Chondrocyte (in vitro differentiated cells): ENCODE measurements at regions not wholly inside any gene's neighbourhood (a gene's known extent, or its start where the extent isn't known, plus 50 kb on each side); places are given as distances from the start of the nearest gene placed in this dataset.

Experiments used
- DNase-seq: peaks from one replicate; pipeline ENCODE4 v3.0.0; 2021; ENCODE audit warnings: mixed read lengths, low spot score
- H3K27ac Mint-ChIP-seq: one replicate; pipeline ENCODE4 v1.8.0; 2021; ENCODE audit warnings: mild to moderate bottlenecking, moderate library complexity, mixed read lengths; ENCODE audit not compliant: unreplicated experiment
- H3K27me3 Mint-ChIP-seq: 2 replicates; pipeline ENCODE4 v1.8.0; 2021; ENCODE audit warnings: low read depth, mixed read lengths
- H3K36me3 Mint-ChIP-seq: 2 replicates; pipeline ENCODE4 v1.8.0; 2021; ENCODE audit warnings: low read depth, mixed read lengths
- H3K4me1 Mint-ChIP-seq: 2 replicates; pipeline ENCODE4 v1.8.0; 2021; ENCODE audit warnings: low read depth, mild to moderate bottlenecking, mixed read lengths
- H3K4me3 Mint-ChIP-seq: one replicate; pipeline ENCODE4 v1.8.0; 2021; ENCODE audit warnings: mild to moderate bottlenecking, moderate library complexity, mixed read lengths; ENCODE audit not compliant: unreplicated experiment
- H3K9me3 Mint-ChIP-seq: 2 replicates; pipeline ENCODE4 v1.8.0; 2021; ENCODE audit warnings: low read depth, mixed read lengths
- CTCF ChIP-seq: fragments of 200-600 bp; sonication (generic); IDR thresholded peaks from 2 replicates; pipeline ENCODE4 v1.5.0; 2021; ENCODE audit warnings: antibody characterized with exemption, mild to moderate bottlenecking, moderate library complexity

DNA sequence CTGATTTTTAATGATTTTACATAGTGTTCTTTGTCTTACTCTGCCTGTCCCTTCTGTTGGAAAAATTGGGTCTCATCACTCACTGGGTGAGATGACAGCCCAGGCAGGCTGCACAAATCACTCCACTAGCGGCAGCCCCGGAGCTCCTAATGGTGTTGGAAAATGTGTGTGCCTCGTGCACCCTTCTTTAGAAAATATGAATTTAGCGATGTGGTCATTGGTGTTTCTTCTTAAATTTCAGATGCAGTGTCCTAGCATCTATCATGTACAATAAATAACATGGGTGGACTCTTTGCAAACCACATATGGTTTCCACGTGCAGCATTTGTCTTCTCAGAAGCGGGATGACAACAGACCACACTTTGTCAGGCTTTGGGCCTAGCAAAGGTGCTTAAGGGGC, 194.2 kb downstream of the ACKR3 start:
- peaks cover 3% of the 10 kb centered on the region for H3K36me3 Mint-ChIP-seq
- no peak overlapping the region for H3K27ac Mint-ChIP-seq
- H3K27me3 Mint-ChIP-seq, result no peaks in the 10 kb centered on the region
- peaks cover 10% of the 10 kb centered on the region for H3K4me1 Mint-ChIP-seq
- H3K9me3 Mint-ChIP-seq, result peaks cover 11% of the 10 kb centered on the region
- H3K4me3 Mint-ChIP-seq, result no peak overlapping the region
- no peak for DNase-seq
- TF ChIP-seq CTCF, result no peak

- H3K9me3 Mint-ChIP-seq, result peaks cover 11% of the 10 kb centered on the region
- no peak overlapping the region for H3K4me3 Mint-ChIP-seq
- no peak overlapping the region for H3K27ac Mint-ChIP-seq
- H3K27me3 Mint-ChIP-seq, result no peaks in the 10 kb centered on the region
- TF ChIP-seq CTCF, result no peak
- no peak for DNase-seq
- H3K4me1 Mint-ChIP-seq, result peaks cover 18% of the 10 kb centered on the region
- peaks cover 3% of the 10 kb centered on the region for H3K36me3 Mint-ChIP-seq
These were observed 195.1 kb downstream of the ACKR3 start for GRCh38 chr2:236764716-236765115.

- peaks cover 26% of the 10 kb centered on the region for H3K4me1 Mint-ChIP-seq
- DNase-seq, result no peak
- no peak overlapping the region for H3K27ac Mint-ChIP-seq
- peaks cover 11% of the 10 kb centered on the region for H3K9me3 Mint-ChIP-seq
- no peaks in the 10 kb centered on the region for H3K27me3 Mint-ChIP-seq
- TF ChIP-seq CTCF, result no peak
- H3K36me3 Mint-ChIP-seq, result peaks cover 3% of the 10 kb centered on the region
- H3K4me3 Mint-ChIP-seq, result no peak overlapping the region
These were observed 195.9 kb downstream of the ACKR3 start for GRCh38 chr2:236765478-236765877.

- H3K27ac Mint-ChIP-seq, result no peak overlapping the region
- no peak for DNase-seq
- H3K4me1 Mint-ChIP-seq, result peaks cover 34% of the 10 kb centered on the region
- TF ChIP-seq CTCF, result no peak
- no peak overlapping the region for H3K4me3 Mint-ChIP-seq
- peaks cover 3% of the 10 kb centered on the region for H3K36me3 Mint-ChIP-seq
- no peaks in the 10 kb centered on the region for H3K27me3 Mint-ChIP-seq
- H3K9me3 Mint-ChIP-seq, result peaks cover 11% of the 10 kb centered on the region
These were observed 197.2 kb downstream of the ACKR3 start for GRCh38 chr2:236766850-236767249.

GRCh38 chr2:236767941-236768340, 198.3 kb downstream of the ACKR3 start:
- no peak for DNase-seq
- Mint-ChIP-seq H3K9me3 (peaks cover 11% of the 10 kb centered on the region), H3K27me3 (no peaks in the 10 kb centered on the region), H3K27ac (no peak overlapping the region), H3K4me3 (no peak overlapping the region), H3K36me3 (peaks cover 3% of the 10 kb centered on the region), H3K4me1 (peaks cover 45% of the 10 kb centered on the region)
- TF ChIP-seq CTCF, result no peak
